ENCODE measurements at regions not wholly inside any gene's neighbourhood (a gene's known extent, or its start where the extent isn't known, plus 50 kb on each side); places are given as distances from the start of the nearest gene placed in this dataset.
"Not testable (repeated sequence)": the region's sequence is repeated elsewhere in the genome, so short reads cannot be mapped to it uniquely, and the experiment has no call there.

- Histone ChIP-seq H3K9me3 (ENCODE audit: insufficient read depth, low read depth, low read length) (no peaks in the 10 kb centered on the region), H3K4me1 (ENCODE audit: insufficient read depth, low read length) (no peaks in the 10 kb centered on the region), H3K9ac (ENCODE audit: low read depth, low read length) (no peak overlapping the region), H3K4me3 (ENCODE audit: low read length) (no peak overlapping the region), H3K27ac (ENCODE audit: low read depth, low read length) (no peak overlapping the region), H3K36me3 (ENCODE audit: insufficient read depth, low read length) (no peaks in the 10 kb centered on the region), H3K27me3 (ENCODE audit: insufficient read depth, low read length) (no peaks in the 10 kb centered on the region)
These were observed 1271.0 kb downstream of the BRINP3 start for GRCh38 chr1:189206617-189207016.

GRCh38 chr1:189211742-189212141 lies 1265.9 kb downstream of the BRINP3 start:
- Histone ChIP-seq H3K4me1 (ENCODE audit: insufficient read depth, low read length) (no peaks in the 10 kb centered on the region), H3K9ac (ENCODE audit: low read depth, low read length) (no peak overlapping the region), H3K27ac (ENCODE audit: low read depth, low read length) (no peak overlapping the region), H3K9me3 (ENCODE audit: insufficient read depth, low read depth, low read length) (no peaks in the 10 kb centered on the region), H3K27me3 (ENCODE audit: insufficient read depth, low read length) (no peaks in the 10 kb centered on the region), H3K4me3 (ENCODE audit: low read length) (no peak overlapping the region), H3K36me3 (ENCODE audit: insufficient read depth, low read length) (no peaks in the 10 kb centered on the region)
- WGBS: 82% methylated on average over 3 of the region's 3 CpGs

- no peaks in the 10 kb centered on the region for H3K9me3 ChIP-seq (ENCODE audit: insufficient read depth, low read depth, low read length)
- H3K9ac ChIP-seq (ENCODE audit: low read depth, low read length): no peak overlapping the region
- H3K36me3 ChIP-seq (ENCODE audit: insufficient read depth, low read length): no peaks in the 10 kb centered on the region
- WGBS: 98% methylated on average over 2 of the region's 2 CpGs
- no peak overlapping the region for H3K4me3 ChIP-seq (ENCODE audit: low read length)
- no peaks in the 10 kb centered on the region for H3K4me1 ChIP-seq (ENCODE audit: insufficient read depth, low read length)
- H3K27me3 ChIP-seq (ENCODE audit: insufficient read depth, low read length): no peaks in the 10 kb centered on the region
- H3K27ac ChIP-seq (ENCODE audit: low read depth, low read length): no peak overlapping the region
These were observed 1265.1 kb downstream of the BRINP3 start for GRCh38 chr1:189212606-189213005.

DNA sequence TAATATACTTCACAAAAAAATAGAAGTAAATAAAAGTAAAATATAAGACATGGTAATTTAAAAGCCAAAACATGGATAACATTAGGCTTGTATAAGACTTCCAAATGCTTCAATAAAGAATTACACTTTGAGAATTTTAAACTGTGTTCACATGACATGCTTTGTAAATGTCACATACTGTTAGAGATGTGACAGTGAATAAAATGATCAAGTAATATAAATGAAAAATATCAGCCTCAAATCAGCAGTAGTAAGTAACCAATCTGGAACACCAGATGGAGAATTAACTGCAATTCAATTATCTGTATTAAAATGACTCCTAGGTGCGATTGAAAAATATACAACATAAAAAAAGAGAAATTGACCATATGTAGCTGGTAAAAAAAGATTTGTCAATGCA lies 1260.8 kb downstream of the BRINP3 start:
- no peaks in the 10 kb centered on the region for H3K27me3 ChIP-seq (ENCODE audit: insufficient read depth, low read length)
- H3K4me1 ChIP-seq (ENCODE audit: insufficient read depth, low read length): no peaks in the 10 kb centered on the region
- H3K36me3 ChIP-seq (ENCODE audit: insufficient read depth, low read length): no peaks in the 10 kb centered on the region
- H3K9ac ChIP-seq (ENCODE audit: low read depth, low read length): no peak overlapping the region
- no peak overlapping the region for H3K27ac ChIP-seq (ENCODE audit: low read depth, low read length)
- no peak overlapping the region for H3K4me3 ChIP-seq (ENCODE audit: low read length)
- 100% methylated on average over 1 of the region's 1 CpG for WGBS
- H3K9me3 ChIP-seq (ENCODE audit: insufficient read depth, low read depth, low read length): no peaks in the 10 kb centered on the region

DNA sequence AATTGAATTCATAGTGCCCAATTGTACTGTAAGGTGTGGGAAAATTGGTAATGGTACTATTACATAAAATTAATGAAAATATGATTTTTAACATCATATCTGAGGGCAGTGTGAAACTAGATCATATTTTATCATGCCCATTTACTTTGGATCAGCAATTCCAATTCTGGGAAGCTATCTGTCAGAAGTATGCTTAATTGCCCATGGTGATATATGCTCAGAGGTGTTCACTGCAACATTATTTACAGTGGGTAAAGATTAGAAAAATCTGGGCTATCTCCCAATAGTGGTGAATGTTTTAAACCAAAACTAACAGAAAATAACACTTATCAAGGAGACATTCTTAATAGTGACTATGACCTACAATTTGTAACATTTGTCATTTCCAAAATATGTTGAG lies 1260.0 kb downstream of the BRINP3 start:
- Histone ChIP-seq H3K27me3 (ENCODE audit: insufficient read depth, low read length) (no peaks in the 10 kb centered on the region), H3K36me3 (ENCODE audit: insufficient read depth, low read length) (no peaks in the 10 kb centered on the region), H3K27ac (ENCODE audit: low read depth, low read length) (no peak overlapping the region), H3K9me3 (ENCODE audit: insufficient read depth, low read depth, low read length) (no peaks in the 10 kb centered on the region), H3K9ac (ENCODE audit: low read depth, low read length) (no peak overlapping the region), H3K4me1 (ENCODE audit: insufficient read depth, low read length) (no peaks in the 10 kb centered on the region), H3K4me3 (ENCODE audit: low read length) (no peak overlapping the region)

DNA sequence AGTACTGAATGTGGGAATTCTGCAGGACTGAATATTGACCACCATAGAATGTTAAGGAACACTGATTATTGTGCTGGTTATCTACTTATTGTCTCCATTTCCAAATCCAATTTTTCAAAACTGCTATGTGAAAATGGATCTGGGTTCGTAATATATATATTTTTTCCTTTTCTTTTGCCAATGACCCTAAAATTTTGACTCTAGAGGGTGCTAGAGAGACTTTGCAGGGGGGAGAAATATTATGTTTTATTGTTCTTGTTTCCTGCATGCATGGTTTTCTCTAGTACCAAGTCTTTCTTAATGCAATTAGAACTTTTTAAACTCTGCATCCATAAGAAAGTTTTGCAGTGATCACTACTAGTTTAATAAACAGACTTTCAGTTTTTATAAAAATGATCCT lies 1256.9 kb downstream of the BRINP3 start:
- Histone ChIP-seq H3K9me3 (ENCODE audit: insufficient read depth, low read depth, low read length) (no peaks in the 10 kb centered on the region), H3K4me1 (ENCODE audit: insufficient read depth, low read length) (no peaks in the 10 kb centered on the region), H3K36me3 (ENCODE audit: insufficient read depth, low read length) (no peaks in the 10 kb centered on the region), H3K9ac (ENCODE audit: low read depth, low read length) (no peak overlapping the region), H3K27me3 (ENCODE audit: insufficient read depth, low read length) (no peaks in the 10 kb centered on the region), H3K4me3 (ENCODE audit: low read length) (no peak overlapping the region), H3K27ac (ENCODE audit: low read depth, low read length) (no peak overlapping the region)
- no CpG with 5 or more reads among the region's 1 CpG for WGBS

- not testable (repeated sequence) for H3K9ac ChIP-seq (ENCODE audit: low read depth, low read length); H3K4me1 ChIP-seq (ENCODE audit: insufficient read depth, low read length); H3K27ac ChIP-seq (ENCODE audit: low read depth, low read length); H3K9me3 ChIP-seq (ENCODE audit: insufficient read depth, low read depth, low read length); H3K36me3 ChIP-seq (ENCODE audit: insufficient read depth, low read length); H3K4me3 ChIP-seq (ENCODE audit: low read length); H3K27me3 ChIP-seq (ENCODE audit: insufficient read depth, low read length)
- 96% methylated on average over 27 of the region's 28 CpGs for WGBS
These were observed 1251.9 kb downstream of the BRINP3 start for GRCh38 chr1:189225794-189226145.

GRCh38 chr1:189226779-189227178 lies 1250.9 kb downstream of the BRINP3 start:
- H3K36me3 ChIP-seq (ENCODE audit: insufficient read depth, low read length): no peaks in the 10 kb centered on the region
- H3K9ac ChIP-seq (ENCODE audit: low read depth, low read length): no peak overlapping the region
- WGBS: 91% methylated on average over 1 of the region's 1 CpG
- H3K27me3 ChIP-seq (ENCODE audit: insufficient read depth, low read length): no peaks in the 10 kb centered on the region
- no peaks in the 10 kb centered on the region for H3K9me3 ChIP-seq (ENCODE audit: insufficient read depth, low read depth, low read length)
- H3K4me3 ChIP-seq (ENCODE audit: low read length): no peak overlapping the region
- no peaks in the 10 kb centered on the region for H3K4me1 ChIP-seq (ENCODE audit: insufficient read depth, low read length)
- H3K27ac ChIP-seq (ENCODE audit: low read depth, low read length): no peak overlapping the region

DNA sequence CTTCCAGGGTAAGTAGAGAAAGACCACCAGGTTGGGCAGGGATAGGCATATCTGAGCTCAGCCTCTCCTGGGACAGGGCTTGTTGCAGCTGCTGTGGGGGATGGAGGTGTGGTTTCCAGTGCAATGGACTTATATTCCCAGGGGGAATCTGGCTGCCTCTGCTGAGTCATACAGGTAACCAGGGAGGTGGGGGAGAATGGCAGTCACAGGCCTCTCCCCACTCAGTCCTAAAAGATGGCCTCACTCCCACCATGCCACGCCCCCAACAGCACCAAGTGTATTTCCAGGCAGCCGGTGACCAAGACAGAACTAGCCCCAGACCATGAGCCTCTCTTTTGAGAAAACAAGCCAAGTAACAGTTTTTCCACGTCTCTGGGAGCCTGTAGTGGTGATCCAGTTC lies 1240.7 kb downstream of the BRINP3 start:
- Histone ChIP-seq H3K27me3 (ENCODE audit: insufficient read depth, low read length) (no peaks in the 10 kb centered on the region), H3K4me1 (ENCODE audit: insufficient read depth, low read length) (no peaks in the 10 kb centered on the region), H3K9ac (ENCODE audit: low read depth, low read length) (no peak overlapping the region), H3K4me3 (ENCODE audit: low read length) (no peak overlapping the region), H3K36me3 (ENCODE audit: insufficient read depth, low read length) (no peaks in the 10 kb centered on the region), H3K27ac (ENCODE audit: low read depth, low read length) (no peak overlapping the region), H3K9me3 (ENCODE audit: insufficient read depth, low read depth, low read length) (no peaks in the 10 kb centered on the region)
- WGBS: over 99% methylated on average over 3 of the region's 3 CpGs

DNA sequence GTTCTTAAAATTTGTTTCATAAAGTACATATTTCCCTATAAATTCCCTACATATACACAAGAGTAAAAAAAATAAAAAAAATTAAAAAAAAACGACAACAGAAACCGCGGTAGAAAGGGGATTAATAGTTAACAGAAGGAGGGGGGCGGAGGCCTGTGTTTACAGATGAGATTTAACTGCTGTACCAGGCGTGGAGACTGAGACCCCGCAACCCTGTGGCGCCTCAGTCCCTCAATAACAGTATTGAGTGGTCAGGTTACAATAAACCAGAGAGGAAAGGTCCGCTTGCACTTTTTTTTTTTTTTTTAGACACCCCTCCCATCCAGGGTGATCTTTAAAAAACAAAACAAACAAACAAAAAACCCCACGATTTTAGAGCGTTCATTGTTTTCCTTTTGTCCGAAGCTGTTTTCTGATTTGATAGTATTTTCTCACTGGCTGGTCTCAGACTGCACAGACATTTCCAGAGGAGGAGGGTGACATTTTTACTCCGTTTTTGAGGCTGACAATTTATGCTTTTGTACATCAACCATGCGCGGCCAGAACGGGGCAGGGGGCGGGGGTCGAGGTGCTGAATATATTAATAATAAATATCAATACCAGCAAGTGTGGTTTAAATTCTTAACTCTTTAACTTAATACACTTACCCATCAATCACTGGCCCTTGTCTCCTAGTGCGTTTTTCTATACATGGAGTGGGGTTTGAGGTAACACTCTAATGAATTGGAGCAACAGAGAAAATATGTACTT lies 1223.9 kb downstream of the BRINP3 start:
- Histone ChIP-seq H3K27ac (ENCODE audit: low read depth, low read length) (no peak overlapping the region), H3K4me1 (ENCODE audit: insufficient read depth, low read length) (no peaks in the 10 kb centered on the region), H3K4me3 (ENCODE audit: low read length) (no peak overlapping the region), H3K9ac (ENCODE audit: low read depth, low read length) (no peak overlapping the region), H3K36me3 (ENCODE audit: insufficient read depth, low read length) (no peaks in the 10 kb centered on the region), H3K27me3 (ENCODE audit: insufficient read depth, low read length) (no peaks in the 10 kb centered on the region), H3K9me3 (ENCODE audit: insufficient read depth, low read depth, low read length) (no peaks in the 10 kb centered on the region)
- WGBS: 95% methylated on average over 14 of the region's 18 CpGs

- peaks cover 10% of the 10 kb centered on the region; the same call in 1 of the 2 replicates for H3K9me3 ChIP-seq (ENCODE audit: insufficient read depth, low read depth, low read length)
- 94% methylated on average over 1 of the region's 1 CpG for WGBS
- not testable (repeated sequence) for H3K27me3 ChIP-seq (ENCODE audit: insufficient read depth, low read length); H3K36me3 ChIP-seq (ENCODE audit: insufficient read depth, low read length); H3K4me1 ChIP-seq (ENCODE audit: insufficient read depth, low read length); H3K4me3 ChIP-seq (ENCODE audit: low read length); H3K27ac ChIP-seq (ENCODE audit: low read depth, low read length); H3K9ac ChIP-seq (ENCODE audit: low read depth, low read length)
These were observed 1216.5 kb downstream of the BRINP3 start for GRCh38 chr1:189261128-189261527.

DNA sequence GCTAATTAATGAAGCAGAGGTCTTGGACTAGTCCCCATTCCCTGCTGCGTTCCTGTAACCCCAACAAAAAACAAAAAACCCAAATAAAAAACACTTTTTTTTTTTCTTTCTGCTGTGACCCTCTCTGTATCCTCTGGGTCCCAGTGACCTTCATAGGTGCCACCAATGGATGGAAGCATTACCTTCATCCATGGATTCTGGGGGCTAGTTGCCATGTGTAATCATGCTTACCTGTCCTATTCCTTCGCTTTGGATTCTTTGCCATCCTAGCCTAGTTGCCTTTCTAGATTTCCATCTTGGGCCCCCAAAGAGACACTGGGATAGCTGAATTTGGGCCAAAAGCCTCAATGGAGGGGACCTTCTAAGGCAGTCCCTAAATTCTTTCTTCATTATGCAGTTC lies 1208.7 kb downstream of the BRINP3 start:
- WGBS: 97% methylated on average over 2 of the region's 2 CpGs
- no peak overlapping the region for H3K4me3 ChIP-seq (ENCODE audit: low read length)
- no peaks in the 10 kb centered on the region for H3K4me1 ChIP-seq (ENCODE audit: insufficient read depth, low read length)
- H3K9ac ChIP-seq (ENCODE audit: low read depth, low read length): no peak overlapping the region
- H3K27me3 ChIP-seq (ENCODE audit: insufficient read depth, low read length): no peaks in the 10 kb centered on the region
- no peaks in the 10 kb centered on the region for H3K36me3 ChIP-seq (ENCODE audit: insufficient read depth, low read length)
- H3K27ac ChIP-seq (ENCODE audit: low read depth, low read length): no peak overlapping the region
- H3K9me3 ChIP-seq (ENCODE audit: insufficient read depth, low read depth, low read length): peaks cover 46% of the 10 kb centered on the region

Measured in HUES64 (cell line).